HCT116 (cell line): ENCODE measurements at regions not wholly inside any gene's neighbourhood (a gene's known extent, or its start where the extent isn't known, plus 50 kb on each side); places are given as distances from the start of the nearest gene placed in this dataset.

ENCODE experiments used
- ATAC-seq: fragments of 200-7000 bp; cut with Tn5 transposase; 2 replicates; pipeline ENCODE4 v1.9.1; 2020; ENCODE audit warnings: mild to moderate bottlenecking, moderate library complexity
- BruUV-seq: library from RNA; stranded (reverse); fragments of 400-500 nt; replicated peaks from 2 replicates; lab custom pipeline; 2021; lab: Mats Ljungman, UMichigan
- CTCF ChIA-PET: fragments of 300-600 bp; sonication (Branson Sonifier 250); formaldehyde crosslinking; loops from one replicate; lab custom pipeline; 2021; ENCODE audit warnings: antibody characterized with exemption; lab: Charles Lee
- POLR2A ChIA-PET: fragments of 300-600, 350-600 bp; sonication (Branson Sonifier 250); formaldehyde crosslinking; loops from one replicate; lab custom pipeline; 2021; ENCODE audit warnings: antibody characterized with exemption; lab: Charles Lee
- RAD21 ChIA-PET, 2 experiments: fragments of 300-600 bp; sonication (Branson Sonifier 250); formaldehyde crosslinking; loops; one replicate each; lab custom pipeline; 2023; ENCODE audit warnings: low total read pairs in 2 of 2; ENCODE audit not compliant: uncharacterized antibody in 2 of 2, unreplicated experiment in 2 of 2, low non-redundant PET in 1 of 2; lab: Charles Lee
- DNase-seq: peaks from one replicate; pipeline ENCODE4 v3.0.0-alpha.2; 2010; ENCODE audit warnings: low read depth, low spot score
- H2AFZ ChIP-seq: fragments of 200-600 bp; shearing (Covaris generic), sonication (generic); 2 replicates; pipeline ENCODE4 v1.6.1; 2017; ENCODE audit warnings: low read depth, mixed run types, mixed read lengths, antibody characterized with exemption, low read length; ENCODE audit not compliant: poor library complexity, severe bottlenecking
- H3K27ac ChIP-seq: 2 replicates; pipeline ENCODE4 v1.5.1; 2012; ENCODE audit warnings: low read depth, low read length
- H3K27me3 ChIP-seq: fragments of 200-600 bp; sonication (generic); 2 replicates; pipeline ENCODE4 v1.6.1; 2016; ENCODE audit warnings: mixed run types, low read length, mixed read lengths; ENCODE audit not compliant: insufficient read depth
- H3K36me3 ChIP-seq, 2 experiments: fragments of 200-500 bp in 1 of 2; fragments of 200-600 bp in 1 of 2; sonication (Bioruptor generic) in 1 of 2; sonication (generic) in 1 of 2; 2 replicates each; pipeline versions ENCODE4 v1.5.1 to v1.6.1; 2014 to 2016; ENCODE audit warnings: low read length in 2 of 2, inconsistent platforms in 1 of 2, mixed read lengths in 1 of 2, mixed run types in 1 of 2; ENCODE audit not compliant: insufficient read depth in 2 of 2, control insufficient read depth in 1 of 2
- H3K4me1 ChIP-seq, 2 experiments: fragments of 200-600 bp in 1 of 2; sonication (generic) in 1 of 2; 2 replicates each; pipeline versions ENCODE4 v1.5.1 to v1.6.1; 2012 to 2017; ENCODE audit warnings: low read length in 2 of 2, inconsistent platforms in 1 of 2, mild to moderate bottlenecking in 1 of 2, mixed read lengths in 1 of 2, mixed run types in 1 of 2, moderate library complexity in 1 of 2; ENCODE audit not compliant: insufficient read depth in 2 of 2, control insufficient read depth in 1 of 2
- H3K4me2 ChIP-seq: fragments of 200-600 bp; sonication (generic); 2 replicates; pipeline ENCODE4 v1.6.1; 2017; ENCODE audit warnings: mixed run types, low read length, mixed read lengths
- H3K4me3 ChIP-seq, 2 experiments: fragments of 200-600 bp in 1 of 2; sonication (generic) in 1 of 2; replicated peaks in 1 of 2; 2 replicates each; pipeline ENCODE4 v1.5.1; 2011 to 2016; ENCODE audit warnings: low read length in 2 of 2, control low read depth in 1 of 2, low read depth in 1 of 2, mild to moderate bottlenecking in 1 of 2, mixed read lengths in 1 of 2, mixed run types in 1 of 2
- H3K79me2 ChIP-seq: fragments of 200-600 bp; sonication (generic); 2 replicates; pipeline ENCODE4 v1.6.1; 2017; ENCODE audit warnings: mild to moderate bottlenecking, mixed run types, low read length, moderate library complexity, mixed read lengths; ENCODE audit not compliant: insufficient read depth
- H3K9ac ChIP-seq: fragments of 200-600 bp; sonication (generic); 2 replicates; pipeline ENCODE4 v1.6.1; 2016; ENCODE audit warnings: low read length, mixed read lengths
- H3K9me2 ChIP-seq: fragments of 200-600 bp; sonication (generic), shearing (Covaris generic); 2 replicates; pipeline ENCODE4 v1.6.1; 2017; ENCODE audit warnings: mixed run types, mild to moderate bottlenecking, moderate library complexity; ENCODE audit not compliant: insufficient read depth
- H3K9me3 ChIP-seq, 2 experiments: fragments of 200-500 bp in 1 of 2; fragments of 200-600 bp in 1 of 2; sonication (Bioruptor generic) in 1 of 2; sonication (generic) in 1 of 2; 2 replicates each; pipeline ENCODE4 v1.6.1; 2014 to 2017; ENCODE audit warnings: low read length in 2 of 2, mixed read lengths in 2 of 2, inconsistent platforms in 1 of 2, low read depth in 1 of 2, mild to moderate bottlenecking in 1 of 2, mixed run types in 1 of 2, moderate library complexity in 1 of 2; ENCODE audit not compliant: control insufficient read depth in 1 of 2, insufficient read depth in 1 of 2
- H4K20me1 ChIP-seq: fragments of 200-600 bp; sonication (generic), shearing (Covaris generic); 2 replicates; pipeline ENCODE4 v1.6.1; 2017; ENCODE audit warnings: mixed run types, mild to moderate bottlenecking, moderate library complexity; ENCODE audit not compliant: insufficient read depth
- CEBPB ChIP-seq: IDR thresholded peaks from 2 replicates; pipeline ENCODE4 v1.6.1; 2012; ENCODE audit warnings: low read depth
- EGR1 ChIP-seq: IDR thresholded peaks from 2 replicates; pipeline ENCODE4 v1.6.1; 2012; ENCODE audit warnings: low read depth
- EZH2phosphoT487 ChIP-seq: fragments of 200-600 bp; IDR thresholded peaks from 2 replicates; pipeline ENCODE4 v1.6.1; 2018; ENCODE audit warnings: antibody characterized with exemption, borderline replicate concordance
- FOSL1 ChIP-seq: IDR thresholded peaks from 2 replicates; pipeline ENCODE4 v1.6.1; 2012; ENCODE audit warnings: low read depth
- POLR2A ChIP-seq: IDR thresholded peaks from 2 replicates; pipeline ENCODE4 v1.7.0; 2011; ENCODE audit warnings: borderline replicate concordance; ENCODE audit not compliant: insufficient read depth, insufficient read length; ENCODE audit errors: extremely low read depth
- POLR2AphosphoS5 ChIP-seq: IDR thresholded peaks from 2 replicates; pipeline ENCODE4 v1.6.1; 2011; ENCODE audit warnings: mild to moderate bottlenecking, low read depth, low read length, moderate library complexity
- SP1 ChIP-seq: IDR thresholded peaks from 2 replicates; pipeline ENCODE4 v1.6.1; 2012; ENCODE audit warnings: low read depth
- ZFX ChIP-seq: fragments of 450-650 bp; IDR thresholded peaks from 2 replicates; pipeline ENCODE4 v1.6.1; 2017
- intact Hi-C: fragments of 100-400 bp; cut with micrococcal nuclease; formaldehyde crosslinking; loops from 2 replicates; pipeline ENCODE4 v1.10.0; 2022

DNA sequence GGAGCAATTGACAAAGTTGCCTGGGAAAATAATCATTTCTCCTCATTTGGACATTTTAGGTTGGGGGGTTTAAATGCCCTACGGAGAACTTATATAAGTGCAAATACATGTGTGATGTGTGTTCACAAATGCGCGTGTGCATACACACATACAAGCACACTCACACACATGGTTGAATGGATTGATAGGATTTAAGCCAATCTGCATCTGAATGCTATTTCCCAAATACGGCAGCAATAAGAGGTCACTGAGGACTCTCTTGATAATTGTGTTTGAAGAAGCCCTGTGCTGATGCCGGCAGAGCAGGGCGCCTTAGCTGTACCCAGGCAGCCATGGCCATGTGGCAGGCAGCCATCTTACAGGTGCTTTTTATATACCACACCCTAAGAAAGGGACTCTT lies 165.3 kb upstream of the LEF1 start:
- ChIA-PET RAD21 (no interaction called here), POLR2A (no interaction called here), CTCF (no interaction called here)
- H3K4me3 ChIP-seq, result no peak overlapping the region
- no peaks in the 10 kb centered on the region for H4K20me1 ChIP-seq
- intact Hi-C loops, result no loop called here
- DNase-seq (no peak), ATAC-seq (no peak)
- no peak overlapping the region for H3K4me2 ChIP-seq
- no peaks in the 10 kb centered on the region for H3K4me1 ChIP-seq
- no peak overlapping the region for H3K27ac ChIP-seq
- H3K9me2 ChIP-seq, result no peaks in the 10 kb centered on the region
- H3K9ac ChIP-seq, result no peak overlapping the region
- H2AFZ ChIP-seq, result no peak overlapping the region
- BruUV-seq, result no TSS peak
- no peaks in the 10 kb centered on the region for H3K79me2 ChIP-seq
- peaks cover 23% of the 10 kb centered on the region; the same call in 1 of the 2 replicates for H3K27me3 ChIP-seq
- H3K36me3 ChIP-seq, result no peaks in the 10 kb centered on the region
- H3K9me3 ChIP-seq, result no peaks in the 10 kb centered on the region
- TF ChIP-seq POLR2AphosphoS5, result no peak
- TF ChIP-seq POLR2A, result no peak
- TF ChIP-seq ZFX, result no peak
- TF ChIP-seq CEBPB, result no peak
- no peak for TF ChIP-seq FOSL1
- TF ChIP-seq EGR1, result no peak
- TF ChIP-seq EZH2phosphoT487, result no peak

DNA sequence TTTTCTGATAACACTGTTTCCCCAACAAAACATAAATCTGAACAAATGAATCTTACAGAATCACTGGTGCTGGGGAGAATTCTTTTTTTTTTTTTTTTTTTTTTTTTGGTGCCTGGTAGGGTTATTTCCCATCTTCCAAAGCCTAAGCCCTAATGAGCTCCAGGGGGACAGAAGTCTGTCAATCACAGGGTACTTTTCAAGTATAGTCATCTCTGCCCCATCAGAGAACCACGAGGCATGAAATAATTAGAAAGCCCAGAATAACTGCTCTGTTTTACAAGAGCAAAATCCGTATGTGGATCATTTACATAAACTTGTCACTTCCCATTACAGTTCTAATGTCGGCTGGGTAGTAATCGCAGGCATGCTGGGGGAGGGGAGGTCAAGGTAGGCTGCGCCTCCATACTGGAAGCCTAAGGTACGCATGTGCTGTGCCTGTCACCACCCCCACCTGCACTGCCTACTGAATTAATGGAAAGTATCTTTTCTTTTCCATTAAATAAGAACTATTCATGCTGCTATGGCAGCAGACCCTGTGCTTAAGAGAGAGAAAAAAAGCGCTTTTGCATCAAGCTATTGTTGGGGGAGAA lies 164.7 kb upstream of the LEF1 start:
- CTCF ChIA-PET, result no interaction called here
- RAD21 ChIA-PET, result no interaction called here
- Histone ChIP-seq H3K27me3 (peaks cover 27% of the 10 kb centered on the region; the same call in 1 of the 2 replicates), H3K27ac (no peak overlapping the region), H3K4me3 (no peak overlapping the region), H3K9ac (no peak overlapping the region), H2AFZ (no peak overlapping the region), H3K79me2 (no peaks in the 10 kb centered on the region), H4K20me1 (no peaks in the 10 kb centered on the region), H3K4me2 (no peak overlapping the region), H3K36me3 (no peaks in the 10 kb centered on the region), H3K9me2 (no peaks in the 10 kb centered on the region), H3K4me1 (no peaks in the 10 kb centered on the region), H3K9me3 (no peaks in the 10 kb centered on the region)
- POLR2A ChIA-PET, result no interaction called here
- TF ChIP-seq SP1, result no peak
- DNase-seq (no peak), ATAC-seq (no peak)
- no TSS peak for BruUV-seq
- intact Hi-C loops, result no loop called here
